Breast epithelium (tissue), 4 donors: ENCODE measurements at regions not wholly inside any gene's neighbourhood (a gene's known extent, or its start where the extent isn't known, plus 50 kb on each side); places are given as distances from the start of the nearest gene placed in this dataset.

Source experiments
- DNase-seq, 2 donors: peaks; one replicate each; pipeline ENCODE4 v3.0.0-alpha.2; 2019; ENCODE audit warnings: low spot score in 2 of 2
- H3K27ac ChIP-seq, 2 donors: fragments of 200-600 bp; sonication (generic) in 1 of 2; one replicate each; pipeline ENCODE4 v1.5.1; 2016 to 2019; ENCODE audit warnings: mild to moderate bottlenecking in 1 of 2
- H3K27me3 ChIP-seq, 2 donors: fragments of 200-600 bp; sonication (generic) in 1 of 2; one replicate each; pipeline versions ENCODE4 v1.5.1 to v1.6.0; 2017 to 2019; ENCODE audit warnings: control low read depth in 1 of 2, mild to moderate bottlenecking in 1 of 2
- H3K36me3 ChIP-seq: fragments of 200-600 bp; one replicate; pipeline ENCODE4 v1.5.1; 2019
- H3K4me1 ChIP-seq, 2 donors: fragments of 200-600 bp; sonication (generic); one replicate each; pipeline ENCODE4 v1.5.1; 2016 to 2019; ENCODE audit warnings: control low read depth in 1 of 2
- H3K4me3 ChIP-seq, 3 donors: fragments of 200-600 bp; sonication (generic); 1 replicate in 2 of 3; 2 replicates in 1 of 3; pipeline ENCODE4 v1.5.1; 2016 to 2019; ENCODE audit warnings: mild to moderate bottlenecking in 3 of 3, moderate library complexity in 2 of 3
- H3K9me3 ChIP-seq, 2 donors: fragments of 200-600 bp; sonication (generic) in 1 of 2; one replicate each; pipeline ENCODE4 v1.5.1; 2016 to 2019; ENCODE audit warnings: control low read depth in 1 of 2
- POLR2A ChIP-seq: fragments of 450-650 bp; IDR thresholded peaks from one replicate; pipeline ENCODE4 v1.6.1; 2016; ENCODE audit warnings: antibody characterized with exemption, mild to moderate bottlenecking, moderate library complexity
- POLR2AphosphoS5 ChIP-seq, 3 donors: sonication (generic); formaldehyde crosslinking; IDR thresholded peaks; one replicate each; pipeline ENCODE4 v1.6.1; 2017; ENCODE audit warnings: antibody characterized with exemption in 3 of 3
- intact Hi-C: fragments of 100-400 bp; cut with DNase I; formaldehyde crosslinking; loops from one replicate; pipeline ENCODE4 v1.15.1; 2023; ENCODE audit warnings: low total_unique reads
- TF ChIP-seq, protein P1 (sequence below), 3 donors: fragments of 450-650 bp; IDR thresholded peaks; one replicate each; pipeline ENCODE4 v1.5.1; 2016 to 2017; ENCODE audit warnings: antibody characterized with exemption in 3 of 3, mild to moderate bottlenecking in 3 of 3, moderate library complexity in 3 of 3

DNA sequence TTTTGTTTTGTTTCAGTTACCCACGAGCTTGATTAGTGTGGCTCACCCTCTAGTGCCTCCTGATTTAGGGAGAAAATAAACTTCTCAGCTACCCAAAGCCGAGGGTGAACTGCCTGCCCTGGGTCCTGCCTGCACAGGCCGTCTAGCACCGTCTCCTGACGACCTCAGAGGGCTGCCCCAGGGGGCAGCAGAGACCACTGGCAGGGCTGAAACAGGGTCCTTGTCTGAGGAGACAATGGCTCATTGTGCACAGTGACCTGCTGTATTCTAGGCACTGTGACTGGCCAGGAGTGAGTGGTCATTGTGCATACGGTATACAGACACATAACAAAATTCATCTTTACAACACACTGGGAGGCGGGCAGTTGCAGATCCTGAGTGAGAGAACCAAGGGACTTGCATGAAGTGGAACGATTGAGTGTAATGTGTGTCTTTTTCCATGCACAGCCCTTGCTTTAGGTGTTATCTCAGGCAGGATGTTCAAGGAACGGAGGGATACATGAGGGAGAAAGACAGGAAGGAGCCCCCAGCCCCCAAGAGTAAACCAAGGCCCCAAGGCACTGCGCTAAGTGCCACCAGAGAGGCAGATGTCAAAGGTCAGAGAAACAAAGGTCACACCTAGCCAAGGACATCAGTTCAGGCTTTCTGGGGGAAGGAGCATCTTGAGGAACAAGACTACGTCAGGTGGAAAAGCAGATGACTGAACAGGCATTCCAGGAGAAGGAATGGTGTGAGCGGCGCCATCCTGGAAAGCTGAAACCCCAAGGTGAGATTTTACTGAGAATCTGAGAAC is 421.3 kb downstream of the LPIN1 start:
- DNase-seq, result no peak
- Histone ChIP-seq H3K4me3 (no peak overlapping the region), H3K36me3 (no peaks in the 10 kb centered on the region), H3K27ac (peak overlapping the region; percentile 85 to 86), H3K27me3 (no peaks in the 10 kb centered on the region), H3K4me1 (peaks cover 9 to 13% of the 10 kb centered on the region in 2 donors), H3K9me3 (no peaks in the 10 kb centered on the region)
- no peak for TF ChIP-seq POLR2AphosphoS5 (IDR thresholded peaks at IDR 0.05)
- TF ChIP-seq POLR2A, result no peak
- TF ChIP-seq, protein P1, sequence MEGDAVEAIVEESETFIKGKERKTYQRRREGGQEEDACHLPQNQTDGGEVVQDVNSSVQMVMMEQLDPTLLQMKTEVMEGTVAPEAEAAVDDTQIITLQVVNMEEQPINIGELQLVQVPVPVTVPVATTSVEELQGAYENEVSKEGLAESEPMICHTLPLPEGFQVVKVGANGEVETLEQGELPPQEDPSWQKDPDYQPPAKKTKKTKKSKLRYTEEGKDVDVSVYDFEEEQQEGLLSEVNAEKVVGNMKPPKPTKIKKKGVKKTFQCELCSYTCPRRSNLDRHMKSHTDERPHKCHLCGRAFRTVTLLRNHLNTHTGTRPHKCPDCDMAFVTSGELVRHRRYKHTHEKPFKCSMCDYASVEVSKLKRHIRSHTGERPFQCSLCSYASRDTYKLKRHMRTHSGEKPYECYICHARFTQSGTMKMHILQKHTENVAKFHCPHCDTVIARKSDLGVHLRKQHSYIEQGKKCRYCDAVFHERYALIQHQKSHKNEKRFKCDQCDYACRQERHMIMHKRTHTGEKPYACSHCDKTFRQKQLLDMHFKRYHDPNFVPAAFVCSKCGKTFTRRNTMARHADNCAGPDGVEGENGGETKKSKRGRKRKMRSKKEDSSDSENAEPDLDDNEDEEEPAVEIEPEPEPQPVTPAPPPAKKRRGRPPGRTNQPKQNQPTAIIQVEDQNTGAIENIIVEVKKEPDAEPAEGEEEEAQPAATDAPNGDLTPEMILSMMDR (IDR thresholded peaks at IDR 0.05), result no peak
- intact Hi-C loops, result no loop called here

DNA sequence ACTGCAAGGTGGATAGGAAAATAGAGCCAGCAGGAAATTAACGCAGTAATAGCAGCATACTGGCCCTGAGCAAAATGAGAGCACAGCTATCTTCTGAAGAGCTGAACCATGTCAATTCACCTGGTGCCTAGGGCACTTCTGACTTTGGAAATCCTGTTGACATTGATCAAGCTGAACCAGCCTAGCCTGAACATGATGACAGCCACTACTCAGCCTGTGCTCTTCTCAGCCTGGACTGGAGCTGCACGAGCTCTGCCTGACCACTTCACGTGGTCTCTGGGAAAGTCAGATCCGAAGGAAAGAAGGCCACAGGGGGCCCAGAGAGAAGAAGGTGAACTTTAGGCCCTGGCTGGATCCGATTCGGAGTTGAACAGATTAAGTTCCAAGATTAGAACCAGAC is 421.9 kb downstream of the LPIN1 start:
- no peak for TF ChIP-seq POLR2A
- TF ChIP-seq, protein P1 (IDR thresholded peaks at IDR 0.05), result no peak
- DNase-seq, result no peak
- no peaks in the 10 kb centered on the region for H3K27me3 ChIP-seq
- H3K4me3 ChIP-seq, result no peak overlapping the region
- no peaks in the 10 kb centered on the region for H3K9me3 ChIP-seq
- H3K36me3 ChIP-seq, result no peaks in the 10 kb centered on the region
- intact Hi-C loops, result no loop called here
- peak overlapping the region; percentile 85 to 86 for H3K27ac ChIP-seq
- peaks cover 9 to 13% of the 10 kb centered on the region in 2 donors for H3K4me1 ChIP-seq

DNA sequence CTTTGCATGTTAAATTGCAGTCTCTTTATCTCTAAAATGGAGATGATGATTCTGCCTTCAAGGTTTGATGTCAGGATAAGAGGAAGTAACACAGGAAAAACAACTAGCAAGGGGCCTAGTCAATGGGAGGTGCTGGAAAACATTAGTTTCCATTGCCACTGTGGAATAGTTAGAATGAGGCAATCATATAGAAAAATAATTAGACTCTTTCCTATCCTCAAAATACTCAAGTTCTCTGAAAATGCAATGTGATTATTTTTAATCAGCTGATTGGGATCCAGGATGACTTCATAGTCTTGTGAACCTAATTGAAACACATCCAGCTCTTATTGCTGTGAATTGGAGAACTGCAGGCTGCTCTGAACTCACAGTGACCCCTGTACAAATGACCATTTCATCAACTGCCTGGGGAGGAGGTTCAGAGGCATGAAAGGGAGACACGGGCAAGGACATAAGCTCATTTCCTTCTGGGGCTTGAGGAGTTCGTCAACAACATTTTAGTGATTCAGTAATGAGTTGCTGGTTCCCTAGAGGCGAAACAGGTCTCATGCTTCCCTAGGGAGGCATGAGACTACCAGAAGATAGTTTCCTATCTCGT is 422.5 kb downstream of the LPIN1 start:
- Histone ChIP-seq H3K9me3 (no peaks in the 10 kb centered on the region), H3K4me1 (peaks cover 9 to 13% of the 10 kb centered on the region in 2 donors), H3K36me3 (no peaks in the 10 kb centered on the region), H3K27ac (peak overlapping the region; percentile 85 to 86), H3K27me3 (no peaks in the 10 kb centered on the region), H3K4me3 (no peak overlapping the region)
- TF ChIP-seq POLR2A (no peak), POLR2AphosphoS5 (IDR thresholded peaks at IDR 0.05) (peak in 2 of 3 donors; percentile 55 to 58)
- TF ChIP-seq, protein P1 (IDR thresholded peaks at IDR 0.05), result peak in 1 of 3 donors; percentile 9
- peak in 1 of 2 donors; percentile 31 for DNase-seq
- intact Hi-C loops, result no loop called here

DNA sequence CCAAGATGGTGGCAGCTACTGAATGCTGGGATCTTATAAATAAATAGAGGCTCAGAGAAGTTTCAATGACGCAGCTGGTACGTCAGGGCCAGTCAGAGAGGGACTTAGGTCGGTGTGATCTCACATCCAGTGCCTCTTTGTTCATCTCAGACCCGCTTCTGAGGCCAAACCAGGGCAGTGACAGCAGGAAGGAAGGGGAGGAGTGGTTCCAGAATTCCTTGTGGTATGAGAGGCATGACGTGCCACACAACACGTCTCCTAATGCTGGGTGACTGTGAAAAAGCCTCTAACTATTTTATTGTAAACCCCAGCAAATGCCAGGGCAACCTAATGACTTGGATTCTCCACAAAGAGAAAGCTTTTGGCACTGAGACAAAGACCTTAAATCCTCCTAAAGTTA is 423.3 kb downstream of the LPIN1 start:
- Histone ChIP-seq H3K4me3 (no peak overlapping the region), H3K36me3 (no peaks in the 10 kb centered on the region), H3K9me3 (no peaks in the 10 kb centered on the region), H3K4me1 (peaks cover 9 to 13% of the 10 kb centered on the region in 2 donors), H3K27ac (peak overlapping the region; percentile 85 to 86), H3K27me3 (no peaks in the 10 kb centered on the region)
- TF ChIP-seq, protein P1 (IDR thresholded peaks at IDR 0.05), result no peak
- peak in 2 of 3 donors; percentile 10 to 45 for TF ChIP-seq POLR2AphosphoS5 (IDR thresholded peaks at IDR 0.05)
- intact Hi-C loops, result no loop called here
- DNase-seq, result peak in 1 of 2 donors; percentile 71

DNA sequence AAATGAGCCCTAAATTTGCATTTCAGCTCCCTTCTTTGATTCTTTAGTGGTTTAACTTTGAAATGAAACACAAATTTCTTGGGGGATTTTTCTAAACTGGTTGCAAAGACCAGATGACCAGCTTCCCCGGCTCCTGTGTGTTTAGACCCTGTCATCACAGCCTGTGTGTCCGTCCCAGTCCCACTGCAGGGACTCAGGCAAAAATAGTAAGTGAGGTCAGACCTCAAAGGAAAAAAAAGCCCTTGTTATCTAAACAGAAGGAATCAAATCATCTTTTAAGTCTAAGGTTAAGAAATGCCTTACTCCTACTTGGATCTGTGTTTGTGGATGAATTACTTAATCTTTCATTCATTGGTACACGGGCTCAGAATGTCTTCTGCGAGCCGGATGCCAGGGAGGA is 423.7 kb downstream of the LPIN1 start:
- Histone ChIP-seq H3K9me3 (no peaks in the 10 kb centered on the region), H3K4me1 (peaks cover 9 to 13% of the 10 kb centered on the region in 2 donors), H3K27ac (peak overlapping the region; percentile 85 to 86), H3K4me3 (no peak overlapping the region), H3K27me3 (no peaks in the 10 kb centered on the region), H3K36me3 (no peaks in the 10 kb centered on the region)
- TF ChIP-seq, protein P1 (IDR thresholded peaks at IDR 0.05), result no peak
- no peak for TF ChIP-seq POLR2A
- no peak for TF ChIP-seq POLR2AphosphoS5 (IDR thresholded peaks at IDR 0.05)
- intact Hi-C loops, result no loop called here
- DNase-seq, result no peak
